HG02970 (cell line): ENCODE measurements at regions not wholly inside any gene's neighbourhood (a gene's known extent, or its start where the extent isn't known, plus 50 kb on each side); places are given as distances from the start of the nearest gene placed in this dataset.

Experiments
- ATAC-seq: cut with Tn5 transposase; IDR thresholded peaks from one replicate; pipeline ENCODE4 v1.9.1; 2021; ENCODE audit warnings: mild to moderate bottlenecking, moderate library complexity, moderate number of reproducible peaks; ENCODE audit not compliant: unreplicated experiment, low FRiP score

DNA sequence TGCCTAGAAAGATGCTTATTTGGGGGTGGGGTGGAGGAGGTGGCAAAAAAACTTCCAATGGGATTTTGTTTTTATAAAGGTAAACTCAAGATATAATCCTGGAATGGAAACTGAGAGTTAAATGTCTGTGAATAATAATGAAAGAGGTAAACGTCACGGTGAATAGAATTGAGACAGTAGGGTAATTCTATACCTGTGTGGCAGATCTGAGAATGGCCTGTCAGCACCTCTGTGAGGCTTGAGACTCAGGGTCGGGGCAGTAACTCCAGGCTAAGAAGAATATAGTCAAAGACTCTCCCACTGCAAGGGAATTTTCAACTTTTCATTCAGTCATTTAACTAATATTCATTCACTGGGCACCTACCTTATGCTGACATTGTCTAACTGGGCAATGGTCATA lies 581.2 kb upstream of the ZNF608 start:
- ATAC-seq: no peak

GRCh38 chr5:125331987-125332598 lies 585.7 kb upstream of the ZNF608 start:
- ATAC-seq: no peak

DNA sequence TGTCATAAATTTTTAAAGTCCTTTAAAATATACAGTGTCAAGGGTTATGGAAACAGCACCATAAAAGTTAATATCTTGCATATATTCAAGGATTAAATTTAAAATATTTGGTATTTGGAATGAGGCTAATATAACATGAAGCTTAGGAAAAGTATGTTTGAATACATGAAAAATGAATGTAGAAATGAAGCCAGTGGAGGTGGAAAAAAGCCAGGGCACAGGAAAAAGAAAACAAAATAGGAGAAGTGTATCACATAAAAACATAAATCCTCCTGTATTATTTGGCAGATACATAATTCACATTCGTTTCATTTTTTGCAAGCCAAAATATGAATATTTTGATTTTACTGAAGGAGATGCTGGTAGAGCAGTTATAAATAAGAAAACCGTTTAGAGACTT lies 587.0 kb upstream of the ZNF608 start:
- no peak for ATAC-seq

GRCh38 chr5:125336401-125336800 lies 590.0 kb upstream of the ZNF608 start:
- no peak for ATAC-seq

DNA sequence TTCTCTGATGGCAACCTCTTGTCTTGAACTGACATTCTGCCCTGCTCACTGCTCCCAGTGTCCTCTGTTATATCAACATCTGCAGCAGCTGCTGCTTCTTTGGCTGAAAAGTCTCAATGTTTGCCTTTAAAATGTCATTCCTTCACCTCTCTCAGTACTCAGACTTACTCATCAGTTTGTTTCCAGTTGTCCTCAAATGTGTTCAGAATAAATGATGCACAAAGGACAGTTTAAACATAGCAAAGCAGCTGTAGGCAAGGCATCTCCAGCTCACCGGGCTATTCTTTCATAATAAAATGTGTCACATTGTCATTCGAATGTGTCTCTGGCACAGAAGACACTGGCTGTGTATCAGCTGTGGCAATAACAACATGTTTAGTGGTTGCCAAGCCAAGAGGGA lies 590.9 kb upstream of the ZNF608 start:
- ATAC-seq: no peak

DNA sequence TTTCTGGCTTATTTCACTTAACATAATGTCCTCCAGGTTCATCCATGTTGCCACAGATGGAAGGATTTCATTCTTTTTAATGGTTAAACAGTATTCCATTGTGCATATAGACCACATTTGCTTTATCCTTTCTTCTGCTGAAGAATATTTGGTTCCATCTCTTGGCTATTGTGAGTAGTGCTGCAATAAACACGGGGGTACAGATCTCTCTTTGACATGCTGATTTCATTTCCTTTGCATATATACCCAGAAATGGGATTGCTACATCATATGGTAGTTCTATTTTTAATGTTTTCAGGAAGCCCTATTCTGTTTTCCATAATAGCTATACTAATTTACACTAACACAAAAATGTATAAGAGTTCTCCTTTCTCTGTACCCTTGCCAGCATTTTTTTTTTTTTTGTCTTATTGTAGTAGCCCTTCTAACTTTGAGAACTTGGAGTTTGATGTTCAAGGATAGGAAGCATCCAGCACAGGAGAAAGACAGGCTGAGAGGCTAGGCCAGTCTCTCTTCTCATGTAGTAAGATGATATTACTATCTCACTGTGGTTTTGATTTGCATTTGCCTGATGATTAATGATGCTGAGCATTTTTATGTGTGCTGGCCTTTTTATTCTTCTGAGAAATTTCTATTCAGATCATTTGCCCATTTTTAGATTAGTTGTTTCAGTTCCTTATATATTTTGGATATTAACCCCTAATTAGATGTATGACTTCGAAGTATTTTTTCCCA lies 592.2 kb upstream of the ZNF608 start:
- ATAC-seq: no peak

GRCh38 chr5:125341436-125341835 lies 595.0 kb upstream of the ZNF608 start:
- no peak for ATAC-seq

DNA sequence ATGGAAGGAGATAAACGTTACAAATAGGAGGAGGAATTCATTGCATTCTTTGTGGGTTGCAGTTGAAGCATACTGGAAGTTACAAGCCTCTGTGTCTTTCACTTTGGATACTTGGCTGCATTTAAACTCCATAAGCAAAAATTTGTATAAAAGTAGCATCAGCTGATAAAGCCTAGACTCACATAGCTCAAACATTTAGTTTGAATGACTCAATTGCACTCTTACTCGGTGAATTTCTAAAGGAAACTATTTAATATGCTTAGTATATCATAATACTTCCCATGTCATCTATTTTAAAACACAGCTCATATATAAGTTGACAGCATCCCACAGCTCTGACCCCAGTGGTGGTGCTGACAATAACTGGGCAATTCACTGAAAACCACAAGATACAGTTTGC lies 596.6 kb upstream of the ZNF608 start:
- ATAC-seq: no peak

GRCh38 chr5:125346316-125346715 lies 599.9 kb upstream of the ZNF608 start:
- ATAC-seq: no peak

DNA sequence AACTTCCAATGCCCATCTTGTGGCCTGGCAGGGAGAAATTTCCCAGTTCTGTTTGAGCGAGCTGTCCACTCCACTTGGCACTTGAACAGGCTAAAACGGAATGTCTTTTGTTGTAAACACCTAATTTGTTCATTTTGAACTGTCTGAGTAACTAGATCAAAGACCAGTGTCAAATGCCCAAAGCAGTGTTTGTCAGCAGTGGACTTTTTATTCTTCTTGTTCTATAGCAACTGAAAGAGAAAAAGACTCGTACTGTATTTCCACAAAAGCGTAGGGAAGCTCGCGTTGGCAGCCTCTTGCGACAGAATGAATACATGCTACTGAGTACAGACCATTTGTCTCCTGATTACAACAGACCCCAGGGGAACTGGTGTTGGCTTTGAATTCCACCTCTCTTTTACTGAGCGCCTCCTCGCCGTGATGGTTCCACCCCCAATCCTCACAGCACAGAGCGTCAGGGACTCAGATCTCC lies 601.8 kb upstream of the ZNF608 start:
- no peak for ATAC-seq

DNA sequence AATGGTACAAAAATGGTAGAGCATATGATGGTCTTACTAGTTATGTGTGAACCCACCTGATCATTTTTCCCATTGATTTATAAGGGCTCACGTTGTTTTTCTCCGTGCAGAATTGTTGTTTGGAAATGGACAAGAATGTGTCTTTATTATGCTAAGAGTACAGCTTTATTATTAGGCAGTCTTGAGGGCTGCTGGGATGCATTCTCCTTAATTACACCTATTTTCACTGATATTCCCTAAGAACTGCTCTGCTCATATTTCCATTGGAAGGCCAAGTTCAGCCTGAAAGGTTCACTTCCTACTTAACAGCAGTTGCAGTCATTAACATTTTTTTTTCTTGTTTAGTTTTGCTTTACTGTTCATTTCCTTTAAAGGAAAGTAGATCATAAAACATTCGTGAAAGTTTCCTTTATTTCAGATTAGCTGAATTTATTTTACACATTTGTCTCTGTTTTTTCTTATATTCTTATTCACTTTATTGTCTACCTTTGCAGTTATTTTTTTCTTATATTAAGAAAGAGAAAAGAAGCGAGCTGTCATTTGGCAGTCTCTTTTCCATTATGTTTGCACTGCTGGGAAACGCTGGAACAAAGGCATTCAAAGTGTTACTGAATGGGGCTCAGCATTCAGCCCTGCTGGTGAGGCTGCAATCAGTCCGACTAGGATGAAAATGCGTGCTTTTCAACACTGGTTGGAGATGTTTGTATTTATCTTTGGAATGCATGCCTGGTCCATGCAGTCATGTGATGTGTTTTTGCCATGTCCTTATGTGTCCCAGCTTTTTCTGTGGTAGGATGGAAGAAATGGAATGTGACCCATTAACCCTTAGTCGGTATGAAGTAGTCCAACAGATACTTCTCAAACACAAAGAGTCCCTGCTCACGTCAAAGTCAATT lies 602.7 kb upstream of the ZNF608 start:
- no peak for ATAC-seq

DNA sequence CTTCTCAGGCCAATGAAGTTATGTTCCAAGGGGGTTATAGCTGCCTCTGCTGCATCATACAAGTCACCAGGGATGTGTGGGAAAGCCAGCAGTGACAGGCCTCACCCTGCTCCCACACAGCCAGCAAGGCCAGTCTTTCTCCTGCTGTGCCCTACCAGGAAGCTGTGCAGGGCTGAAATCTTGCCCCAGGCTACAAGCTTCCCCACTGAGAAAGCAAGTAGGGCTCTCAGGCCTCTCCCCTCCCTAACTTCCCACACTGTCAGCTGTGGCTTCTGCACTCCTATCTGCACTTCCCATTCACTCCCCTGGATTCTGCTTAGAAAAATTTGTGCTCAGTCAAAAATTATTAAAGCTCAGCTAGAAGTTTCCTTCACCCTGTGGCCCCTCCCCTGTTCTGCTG lies 611.2 kb upstream of the ZNF608 start:
- no peak for ATAC-seq

DNA sequence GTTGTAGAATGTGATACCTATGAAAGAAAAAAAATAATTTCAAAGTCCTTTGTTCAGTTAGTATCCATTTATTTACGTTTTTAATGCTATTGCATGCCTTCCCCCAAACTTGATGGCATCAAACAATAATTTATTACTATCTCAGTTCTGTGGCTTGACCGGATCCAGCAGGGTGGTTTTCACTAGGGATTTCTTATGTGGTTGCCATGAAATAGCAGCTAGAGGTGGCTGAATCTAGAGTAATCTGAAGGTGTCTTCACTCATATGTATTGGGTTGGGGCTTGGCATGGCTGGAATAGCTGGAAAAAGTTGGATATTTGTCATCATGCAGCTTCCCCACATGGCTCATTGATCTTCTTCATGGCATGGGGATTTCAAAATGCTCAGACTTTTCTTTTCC lies 619.3 kb upstream of the ZNF608 start:
- no peak for ATAC-seq

GRCh38 chr5:125367702-125368101 lies 621.3 kb upstream of the ZNF608 start:
- no peak for ATAC-seq

- no peak for ATAC-seq
Observed at GRCh38 chr5:125370461-125371205, 624.2 kb upstream of the ZNF608 start.

DNA sequence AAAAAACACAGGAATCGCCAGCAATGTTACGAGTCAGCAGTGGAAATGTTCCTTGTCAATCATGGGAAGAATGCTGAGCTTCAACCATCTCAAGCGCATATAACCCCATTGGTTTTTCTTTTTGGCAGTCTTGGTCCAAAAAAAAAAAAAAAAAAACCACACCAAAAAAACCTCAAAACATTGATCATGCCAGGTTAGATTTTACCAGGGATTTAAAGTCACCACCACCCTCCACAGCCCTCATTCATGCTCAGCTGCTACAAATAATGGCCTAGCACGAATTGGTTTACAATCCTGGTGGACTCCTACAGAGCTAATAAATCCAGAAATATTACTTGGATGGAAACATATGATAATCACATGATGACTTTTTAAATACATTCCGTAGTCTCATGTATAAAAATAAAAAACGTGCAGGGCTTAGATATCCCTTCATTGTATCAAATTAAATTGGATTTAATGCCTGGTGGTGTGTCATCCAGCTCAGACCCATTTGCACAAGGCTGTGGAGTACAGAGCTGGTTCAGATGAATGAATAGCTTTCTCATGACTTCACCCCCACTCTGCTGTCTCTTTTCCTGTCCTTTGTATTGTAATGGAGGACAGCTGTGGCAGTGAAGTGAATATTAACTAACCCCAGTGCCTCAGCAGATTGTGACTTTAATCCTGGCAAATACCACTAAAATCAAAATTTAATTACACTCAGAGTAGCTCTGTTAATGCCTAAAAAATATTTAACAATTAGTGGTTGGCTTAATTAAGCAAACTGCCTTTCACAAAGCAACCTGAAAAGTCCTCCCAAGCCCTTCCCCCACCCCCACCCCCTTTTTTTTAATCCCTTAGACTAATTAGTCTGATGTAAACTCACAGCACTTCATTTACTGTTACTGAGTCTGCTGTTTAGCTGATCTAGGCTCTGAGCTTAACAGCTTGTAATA lies 626.5 kb upstream of the ZNF608 start:
- ATAC-seq: no peak

- ATAC-seq: no peak
Observed at GRCh38 chr5:125375143-125375542, 628.7 kb upstream of the ZNF608 start.

GRCh38 chr5:125376059-125376641 lies 629.7 kb upstream of the ZNF608 start:
- no peak for ATAC-seq

GRCh38 chr5:125377141-125377540 lies 630.7 kb upstream of the ZNF608 start:
- no peak for ATAC-seq
